ENCODE measurements at regions not wholly inside any gene's neighbourhood (a gene's known extent, or its start where the extent isn't known, plus 50 kb on each side); places are given as distances from the start of the nearest gene placed in this dataset.

- in situ Hi-C loops (cut with MboI; ENCODE audit: low pct_unique_long_range_greater_than_20kb, low sequenced_read_pairs, unreplicated experiment), result no loop called here
- TF ChIP-seq CTCF (IDR thresholded peaks at IDR 0.05; ENCODE audit: extremely low read depth, insufficient read depth, missing control alignments), result no peak
- DNase-seq (ENCODE audit: low spot score), result no peak
Measured at GRCh38 chr16:27730661-27731210, 180.8 kb downstream of the KATNIP start.

DNA sequence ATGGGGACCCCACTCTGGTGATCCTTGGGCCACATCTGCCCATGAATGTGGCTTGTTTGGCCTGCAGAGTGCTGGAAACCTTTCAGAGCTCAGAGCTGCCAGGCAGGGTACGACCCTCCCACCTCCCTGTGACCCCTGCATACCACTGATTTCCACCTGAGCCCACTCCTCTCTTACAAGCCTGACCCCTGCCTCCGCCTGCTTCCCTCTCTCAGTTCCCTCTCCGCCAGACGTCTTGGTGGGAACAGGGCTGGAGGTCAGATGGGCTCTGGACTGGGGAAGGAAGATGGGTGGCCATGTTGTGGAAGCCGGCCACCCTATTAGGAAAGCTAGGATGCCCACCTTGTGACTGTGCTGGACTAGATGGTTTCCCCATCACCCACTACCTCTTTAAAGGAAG, 185.1 kb downstream of the KATNIP start:
- no peak for TF ChIP-seq CTCF (IDR thresholded peaks at IDR 0.05; ENCODE audit: extremely low read depth, insufficient read depth, missing control alignments)
- in situ Hi-C loops (cut with MboI; ENCODE audit: low pct_unique_long_range_greater_than_20kb, low sequenced_read_pairs, unreplicated experiment), result no loop called here
- no peak for DNase-seq (ENCODE audit: low spot score)

DNA sequence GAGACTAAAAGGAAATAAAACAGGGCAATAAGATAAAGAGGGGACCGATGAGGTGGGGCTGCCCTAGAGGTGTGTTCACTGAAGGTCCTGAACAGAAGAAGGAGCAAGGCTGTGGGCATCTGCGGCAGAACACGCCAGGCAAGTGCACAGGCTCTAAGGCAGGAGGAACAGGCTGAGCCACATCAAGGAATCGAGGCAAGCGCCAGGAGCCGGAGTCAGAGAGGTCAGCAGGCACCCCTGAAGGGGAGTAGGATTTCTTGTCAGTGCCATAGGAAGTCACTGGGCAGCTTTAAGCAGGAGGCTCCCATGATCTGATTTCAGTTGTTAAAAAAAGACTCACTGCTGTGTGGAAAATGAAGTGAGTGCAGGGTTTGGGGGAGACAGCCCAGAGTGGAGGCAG, 186.5 kb downstream of the KATNIP start:
- TF ChIP-seq CTCF (IDR thresholded peaks at IDR 0.05; ENCODE audit: extremely low read depth, insufficient read depth, missing control alignments), result no peak
- in situ Hi-C loops (cut with MboI; ENCODE audit: low pct_unique_long_range_greater_than_20kb, low sequenced_read_pairs, unreplicated experiment), result no loop called here
- DNase-seq (ENCODE audit: low spot score), result no peak

GRCh38 chr16:27737513-27737912, 187.6 kb downstream of the KATNIP start:
- no peak for TF ChIP-seq CTCF (IDR thresholded peaks at IDR 0.05; ENCODE audit: extremely low read depth, insufficient read depth, missing control alignments)
- in situ Hi-C loops (cut with MboI; ENCODE audit: low pct_unique_long_range_greater_than_20kb, low sequenced_read_pairs, unreplicated experiment), result no loop called here
- DNase-seq (ENCODE audit: low spot score), result no peak
